ENCODE measurements at regions not wholly inside any gene's neighbourhood (a gene's known extent, or its start where the extent isn't known, plus 50 kb on each side); places are given as distances from the start of the nearest gene placed in this dataset.
"Not testable (repeated sequence)": the region's sequence is repeated elsewhere in the genome, so short reads cannot be mapped to it uniquely, and the experiment has no call there.

GRCh38 chr10:45093945-45094344, 93.2 kb downstream of the ZNF22 start:
- no peaks in the 10 kb centered on the region for H3K36me3 Mint-ChIP-seq (ENCODE audit: low read depth)
- peaks cover 7% of the 10 kb centered on the region for H3K27me3 Mint-ChIP-seq
- intact Hi-C loops (cut with micrococcal nuclease) = no loop called here
- no peak overlapping the region for H3K27ac Mint-ChIP-seq
- H3K4me3 Mint-ChIP-seq = no peak overlapping the region
- H3K9me3 Mint-ChIP-seq = no peaks in the 10 kb centered on the region
- H3K4me1 Mint-ChIP-seq (ENCODE audit: low read depth) = no peaks in the 10 kb centered on the region

GRCh38 chr10:45095286-45095685, 94.6 kb downstream of the ZNF22 start:
- no peaks in the 10 kb centered on the region for H3K36me3 Mint-ChIP-seq (ENCODE audit: low read depth)
- peaks cover 4% of the 10 kb centered on the region for H3K27me3 Mint-ChIP-seq
- no peaks in the 10 kb centered on the region for H3K4me1 Mint-ChIP-seq (ENCODE audit: low read depth)
- intact Hi-C loops (cut with micrococcal nuclease) = no loop called here
- no peak overlapping the region for H3K4me3 Mint-ChIP-seq
- H3K27ac Mint-ChIP-seq = no peak overlapping the region
- H3K9me3 Mint-ChIP-seq = no peaks in the 10 kb centered on the region

- Mint-ChIP-seq H3K9me3 (no peaks in the 10 kb centered on the region), H3K27me3 (peaks cover 3% of the 10 kb centered on the region), H3K36me3 (ENCODE audit: low read depth) (no peaks in the 10 kb centered on the region)
These were observed 95.3 kb downstream of the ZNF22 start for GRCh38 chr10:45096001-45096400.

GRCh38 chr10:45100429-45100828, 99.7 kb downstream of the ZNF22 start:
- H3K36me3 Mint-ChIP-seq (ENCODE audit: low read depth) = no peaks in the 10 kb centered on the region
- no peak overlapping the region for H3K27ac Mint-ChIP-seq
- peaks cover 2% of the 10 kb centered on the region for H3K4me1 Mint-ChIP-seq (ENCODE audit: low read depth)
- no peak overlapping the region for H3K4me3 Mint-ChIP-seq
- peaks cover 18% of the 10 kb centered on the region for H3K27me3 Mint-ChIP-seq
- intact Hi-C loops (cut with micrococcal nuclease) = no loop called here
- no peaks in the 10 kb centered on the region for H3K9me3 Mint-ChIP-seq

More at GRCh38 chr10:45096001-45096400, 95.3 kb downstream of the ZNF22 start:
- no peak overlapping the region for H3K4me3 Mint-ChIP-seq
- no peak overlapping the region for H3K27ac Mint-ChIP-seq
- no peaks in the 10 kb centered on the region for H3K4me1 Mint-ChIP-seq (ENCODE audit: low read depth)
- intact Hi-C loops (cut with micrococcal nuclease) = no loop called here

- H3K36me3 Mint-ChIP-seq (ENCODE audit: low read depth) = no peaks in the 10 kb centered on the region
- intact Hi-C loops (cut with micrococcal nuclease) = no loop called here
- H3K27me3 Mint-ChIP-seq = peaks cover 23% of the 10 kb centered on the region
- H3K27ac Mint-ChIP-seq = no peak overlapping the region
- H3K4me1 Mint-ChIP-seq (ENCODE audit: low read depth) = peaks cover 5% of the 10 kb centered on the region
- H3K9me3 Mint-ChIP-seq = no peaks in the 10 kb centered on the region
- H3K4me3 Mint-ChIP-seq = no peak overlapping the region
These were observed 104.0 kb downstream of the ZNF22 start for GRCh38 chr10:45104674-45105073.

GRCh38 chr10:45105309-45105708, 104.6 kb downstream of the ZNF22 start:
- intact Hi-C loops (cut with micrococcal nuclease); H3K27ac Mint-ChIP-seq; H3K4me3 Mint-ChIP-seq; H3K4me1 Mint-ChIP-seq (ENCODE audit: low read depth); H3K36me3 Mint-ChIP-seq (ENCODE audit: low read depth); H3K9me3 Mint-ChIP-seq: not testable (repeated sequence)
- H3K27me3 Mint-ChIP-seq = peaks cover 23% of the 10 kb centered on the region

- H3K27ac Mint-ChIP-seq = no peak overlapping the region
- H3K4me1 Mint-ChIP-seq (ENCODE audit: low read depth) = peaks cover 5% of the 10 kb centered on the region
- H3K9me3 Mint-ChIP-seq = no peaks in the 10 kb centered on the region
- no peak overlapping the region for H3K4me3 Mint-ChIP-seq
- H3K27me3 Mint-ChIP-seq = peaks cover 21% of the 10 kb centered on the region
- intact Hi-C loops (cut with micrococcal nuclease) = no loop called here
- no peaks in the 10 kb centered on the region for H3K36me3 Mint-ChIP-seq (ENCODE audit: low read depth)
These were observed 105.6 kb downstream of the ZNF22 start for GRCh38 chr10:45106236-45106856.

- intact Hi-C loops (cut with micrococcal nuclease) = no loop called here
- no peak overlapping the region for H3K27ac Mint-ChIP-seq
- no peaks in the 10 kb centered on the region for H3K4me1 Mint-ChIP-seq (ENCODE audit: low read depth)
- H3K36me3 Mint-ChIP-seq (ENCODE audit: low read depth) = no peaks in the 10 kb centered on the region
- H3K9me3 Mint-ChIP-seq = no peaks in the 10 kb centered on the region
- no peak overlapping the region for H3K4me3 Mint-ChIP-seq
- peaks cover 2% of the 10 kb centered on the region for H3K27me3 Mint-ChIP-seq
These were observed 110.8 kb downstream of the ZNF22 start for GRCh38 chr10:45111509-45111908.

GRCh38 chr10:45117940-45118339, 117.2 kb downstream of the ZNF22 start:
- H3K9me3 Mint-ChIP-seq; H3K27me3 Mint-ChIP-seq; H3K4me1 Mint-ChIP-seq (ENCODE audit: low read depth); H3K27ac Mint-ChIP-seq; H3K36me3 Mint-ChIP-seq (ENCODE audit: low read depth); intact Hi-C loops (cut with micrococcal nuclease); H3K4me3 Mint-ChIP-seq: not testable (repeated sequence)

- Mint-ChIP-seq H3K27ac (no peak overlapping the region), H3K4me3 (no peak overlapping the region), H3K36me3 (ENCODE audit: low read depth) (no peaks in the 10 kb centered on the region), H3K4me1 (ENCODE audit: low read depth) (no peaks in the 10 kb centered on the region), H3K27me3 (peaks cover 2% of the 10 kb centered on the region), H3K9me3 (no peaks in the 10 kb centered on the region)
- intact Hi-C loops (cut with micrococcal nuclease) = no loop called here
These were observed 118.2 kb downstream of the ZNF22 start for GRCh38 chr10:45118929-45119328.

GRCh38 chr10:45122180-45122860, 121.6 kb downstream of the ZNF22 start:
- H3K4me1 Mint-ChIP-seq (ENCODE audit: low read depth); H3K4me3 Mint-ChIP-seq; H3K27me3 Mint-ChIP-seq; H3K27ac Mint-ChIP-seq; intact Hi-C loops (cut with micrococcal nuclease); H3K36me3 Mint-ChIP-seq (ENCODE audit: low read depth); H3K9me3 Mint-ChIP-seq: not testable (repeated sequence)

GRCh38 chr10:45135443-45136198, 134.9 kb downstream of the ZNF22 start:
- no peak overlapping the region for H3K27ac Mint-ChIP-seq
- no peaks in the 10 kb centered on the region for H3K27me3 Mint-ChIP-seq
- H3K4me3 Mint-ChIP-seq = no peak overlapping the region
- intact Hi-C loops (cut with micrococcal nuclease) = no loop called here
- H3K4me1 Mint-ChIP-seq (ENCODE audit: low read depth) = no peaks in the 10 kb centered on the region
- H3K36me3 Mint-ChIP-seq (ENCODE audit: low read depth) = no peaks in the 10 kb centered on the region
- H3K9me3 Mint-ChIP-seq = no peaks in the 10 kb centered on the region

GRCh38 chr10:45136256-45136655, 135.5 kb downstream of the ZNF22 start:
- Mint-ChIP-seq H3K27me3 (no peaks in the 10 kb centered on the region), H3K9me3 (no peaks in the 10 kb centered on the region), H3K4me3 (no peak overlapping the region), H3K4me1 (ENCODE audit: low read depth) (no peaks in the 10 kb centered on the region), H3K27ac (no peak overlapping the region), H3K36me3 (ENCODE audit: low read depth) (no peaks in the 10 kb centered on the region)
- intact Hi-C loops (cut with micrococcal nuclease) = no loop called here

- Mint-ChIP-seq H3K4me3 (no peak overlapping the region), H3K36me3 (ENCODE audit: low read depth) (no peaks in the 10 kb centered on the region), H3K27ac (peak overlapping the region; percentile 37), H3K4me1 (ENCODE audit: low read depth) (peaks cover 14% of the 10 kb centered on the region), H3K9me3 (no peaks in the 10 kb centered on the region), H3K27me3 (no peaks in the 10 kb centered on the region)
- intact Hi-C loops (cut with micrococcal nuclease) = no loop called here
These were observed 143.8 kb downstream of the ZNF22 start for GRCh38 chr10:45144326-45145070.

All from dendritic cell treated with granulocyte-macrophage colony-stimulating factor and Interleukin-4, amounts not matched to agents 40 ng/mL and 50 ng/mL, for 4 days (primary cell).